Lower leg skin (tissue), 3 donors: ENCODE measurements at regions not wholly inside any gene's neighbourhood (a gene's known extent, or its start where the extent isn't known, plus 50 kb on each side); places are given as distances from the start of the nearest gene placed in this dataset.

ENCODE experiments used
- CTCF ChIP-seq, 3 donors: fragments of 450-650 bp; IDR thresholded peaks; one replicate each; pipeline ENCODE4 v1.5.1; 2016; ENCODE audit warnings: antibody characterized with exemption in 3 of 3, mild to moderate bottlenecking in 3 of 3, moderate library complexity in 2 of 3
- POLR2A ChIP-seq, 2 donors: fragments of 450-650 bp; IDR thresholded peaks; one replicate each; pipeline ENCODE4 v1.6.1; 2016 to 2017; ENCODE audit warnings: antibody characterized with exemption in 2 of 2, mild to moderate bottlenecking in 1 of 2, moderate library complexity in 1 of 2

GRCh38 chr14:44741431-44741830, 220.3 kb downstream of the KLHL28 start:
- no peak for TF ChIP-seq POLR2A (IDR thresholded peaks at IDR 0.05)
- TF ChIP-seq CTCF (IDR thresholded peaks at IDR 0.05), result no peak
